Tibial nerve (tissue), 3 donors: ENCODE measurements at regions not wholly inside any gene's neighbourhood (a gene's known extent, or its start where the extent isn't known, plus 50 kb on each side); places are given as distances from the start of the nearest gene placed in this dataset.

Experiments used
- POLR2A ChIP-seq, 2 donors: fragments of 450-650 bp; IDR thresholded peaks; one replicate each; pipeline ENCODE4 v1.6.1; 2017; ENCODE audit warnings: antibody characterized with exemption in 2 of 2, mild to moderate bottlenecking in 2 of 2, moderate library complexity in 2 of 2
- TF ChIP-seq, protein P1 (sequence below), 5 experiments: fragments of 200-600 bp in 3 of 5; fragments of 450-650 bp in 2 of 5; sonication (generic) in 3 of 5; IDR thresholded peaks; one replicate each; pipeline ENCODE4 v1.5.1; 2016 to 2019; ENCODE audit warnings: antibody characterized with exemption in 5 of 5, mild to moderate bottlenecking in 3 of 5, moderate library complexity in 2 of 5

DNA sequence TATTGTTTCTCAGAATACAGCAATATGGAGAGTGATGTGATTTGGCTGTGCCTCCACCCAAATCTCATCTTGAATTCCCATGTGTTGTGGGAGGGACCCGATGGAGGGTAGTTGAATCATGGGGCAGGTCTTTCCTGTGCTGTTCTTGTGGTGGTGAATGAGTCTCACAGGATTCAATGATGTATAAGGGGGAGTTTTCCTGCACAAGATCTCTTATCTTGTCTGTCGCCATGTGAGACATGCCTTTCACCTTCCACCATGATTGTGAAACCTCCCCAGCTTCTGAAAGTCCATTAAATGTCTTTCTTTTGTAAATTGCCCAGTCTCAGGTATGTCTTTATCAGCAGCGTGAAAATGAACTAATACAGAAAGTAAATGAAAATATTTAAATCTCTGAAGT, 234.8 kb upstream of the TENT5A start:
- TF ChIP-seq, protein P1, sequence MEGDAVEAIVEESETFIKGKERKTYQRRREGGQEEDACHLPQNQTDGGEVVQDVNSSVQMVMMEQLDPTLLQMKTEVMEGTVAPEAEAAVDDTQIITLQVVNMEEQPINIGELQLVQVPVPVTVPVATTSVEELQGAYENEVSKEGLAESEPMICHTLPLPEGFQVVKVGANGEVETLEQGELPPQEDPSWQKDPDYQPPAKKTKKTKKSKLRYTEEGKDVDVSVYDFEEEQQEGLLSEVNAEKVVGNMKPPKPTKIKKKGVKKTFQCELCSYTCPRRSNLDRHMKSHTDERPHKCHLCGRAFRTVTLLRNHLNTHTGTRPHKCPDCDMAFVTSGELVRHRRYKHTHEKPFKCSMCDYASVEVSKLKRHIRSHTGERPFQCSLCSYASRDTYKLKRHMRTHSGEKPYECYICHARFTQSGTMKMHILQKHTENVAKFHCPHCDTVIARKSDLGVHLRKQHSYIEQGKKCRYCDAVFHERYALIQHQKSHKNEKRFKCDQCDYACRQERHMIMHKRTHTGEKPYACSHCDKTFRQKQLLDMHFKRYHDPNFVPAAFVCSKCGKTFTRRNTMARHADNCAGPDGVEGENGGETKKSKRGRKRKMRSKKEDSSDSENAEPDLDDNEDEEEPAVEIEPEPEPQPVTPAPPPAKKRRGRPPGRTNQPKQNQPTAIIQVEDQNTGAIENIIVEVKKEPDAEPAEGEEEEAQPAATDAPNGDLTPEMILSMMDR (IDR thresholded peaks at IDR 0.05): no peak
- no peak for TF ChIP-seq POLR2A (IDR thresholded peaks at IDR 0.05)
